ENCODE measurements at regions not wholly inside any gene's neighbourhood (a gene's known extent, or its start where the extent isn't known, plus 50 kb on each side); places are given as distances from the start of the nearest gene placed in this dataset.
"Not testable (repeated sequence)": the region's sequence is repeated elsewhere in the genome, so short reads cannot be mapped to it uniquely, and the experiment has no call there.

- Mint-ChIP-seq H3K9me3 (peaks cover 7% of the 10 kb centered on the region), H3K36me3 (peaks cover 5% of the 10 kb centered on the region), H3K4me1 (ENCODE audit: low read depth in 2 of 2) (no peaks in the 10 kb centered on the region), H3K4me3 (no peak overlapping the region), H3K27me3 (no peaks in the 10 kb centered on the region), H3K27ac (no peak overlapping the region)
- no peak for DNase-seq (ENCODE audit: low spot score)
- no peak for ATAC-seq
These were observed 630.8 kb downstream of the ANKRD7 start for GRCh38 chr7:118855290-118855689.

GRCh38 chr7:118858651-118859149, 634.2 kb downstream of the ANKRD7 start:
- no peak overlapping the region for H3K4me3 Mint-ChIP-seq
- H3K27ac Mint-ChIP-seq = no peak overlapping the region
- peaks cover 4% of the 10 kb centered on the region for H3K9me3 Mint-ChIP-seq
- H3K27me3 Mint-ChIP-seq = no peaks in the 10 kb centered on the region
- peaks cover 5% of the 10 kb centered on the region for H3K36me3 Mint-ChIP-seq
- H3K4me1 Mint-ChIP-seq (ENCODE audit: low read depth in 2 of 2) = no peaks in the 10 kb centered on the region
- ATAC-seq = no peak
- DNase-seq (ENCODE audit: low spot score) = peak; percentile 59

- Mint-ChIP-seq H3K36me3 (peaks cover 4% of the 10 kb centered on the region), H3K27ac (no peak overlapping the region), H3K9me3 (peaks cover 4% of the 10 kb centered on the region), H3K4me3 (no peak overlapping the region), H3K4me1 (ENCODE audit: low read depth in 2 of 2) (no peaks in the 10 kb centered on the region), H3K27me3 (no peaks in the 10 kb centered on the region)
- DNase-seq (ENCODE audit: low spot score) (no peak), ATAC-seq (no peak)
These were observed 637.1 kb downstream of the ANKRD7 start for GRCh38 chr7:118861581-118861980.

- Mint-ChIP-seq H3K4me1 (ENCODE audit: low read depth in 2 of 2) (no peaks in the 10 kb centered on the region), H3K27me3 (no peaks in the 10 kb centered on the region), H3K4me3 (no peak overlapping the region), H3K27ac (no peak overlapping the region), H3K36me3 (no peaks in the 10 kb centered on the region), H3K9me3 (no peaks in the 10 kb centered on the region)
- DNase-seq (ENCODE audit: low spot score) = no peak
- no peak for ATAC-seq
These were observed 638.2 kb downstream of the ANKRD7 start for GRCh38 chr7:118862740-118863139.

- no peak overlapping the region for H3K4me3 Mint-ChIP-seq
- H3K27me3 Mint-ChIP-seq = no peaks in the 10 kb centered on the region
- no peak overlapping the region for H3K27ac Mint-ChIP-seq
- H3K4me1 Mint-ChIP-seq (ENCODE audit: low read depth in 2 of 2) = no peaks in the 10 kb centered on the region
- ATAC-seq = no peak
- H3K36me3 Mint-ChIP-seq = no peaks in the 10 kb centered on the region
- H3K9me3 Mint-ChIP-seq = no peaks in the 10 kb centered on the region
- DNase-seq (ENCODE audit: low spot score) = no peak
These were observed 639.5 kb downstream of the ANKRD7 start for GRCh38 chr7:118863966-118864365.

GRCh38 chr7:118867860-118868259, 643.4 kb downstream of the ANKRD7 start:
- H3K4me1 Mint-ChIP-seq (ENCODE audit: low read depth in 2 of 2) = no peaks in the 10 kb centered on the region
- no peaks in the 10 kb centered on the region for H3K27me3 Mint-ChIP-seq
- H3K27ac Mint-ChIP-seq = no peak overlapping the region
- peaks cover 3% of the 10 kb centered on the region for H3K9me3 Mint-ChIP-seq
- no peaks in the 10 kb centered on the region for H3K36me3 Mint-ChIP-seq
- no peak overlapping the region for H3K4me3 Mint-ChIP-seq
- DNase-seq (ENCODE audit: low spot score) (no peak), ATAC-seq (no peak)

- not testable (repeated sequence) for ATAC-seq; H3K9me3 Mint-ChIP-seq; H3K4me3 Mint-ChIP-seq; H3K27ac Mint-ChIP-seq; H3K36me3 Mint-ChIP-seq; H3K27me3 Mint-ChIP-seq; H3K4me1 Mint-ChIP-seq (ENCODE audit: low read depth in 2 of 2); DNase-seq (ENCODE audit: low spot score)
These were observed 644.6 kb downstream of the ANKRD7 start for GRCh38 chr7:118869141-118869540.

- no peaks in the 10 kb centered on the region for H3K4me1 Mint-ChIP-seq (ENCODE audit: low read depth in 2 of 2)
- DNase-seq (ENCODE audit: low spot score) = no peak
- peaks cover 3% of the 10 kb centered on the region for H3K9me3 Mint-ChIP-seq
- H3K36me3 Mint-ChIP-seq = no peaks in the 10 kb centered on the region
- H3K27me3 Mint-ChIP-seq = no peaks in the 10 kb centered on the region
- ATAC-seq = no peak
- H3K27ac Mint-ChIP-seq = no peak overlapping the region
- no peak overlapping the region for H3K4me3 Mint-ChIP-seq
These were observed 645.7 kb downstream of the ANKRD7 start for GRCh38 chr7:118870187-118870586.

- no peak overlapping the region for H3K4me3 Mint-ChIP-seq
- no peak for DNase-seq (ENCODE audit: low spot score)
- H3K4me1 Mint-ChIP-seq (ENCODE audit: low read depth in 2 of 2) = no peaks in the 10 kb centered on the region
- H3K27me3 Mint-ChIP-seq = no peaks in the 10 kb centered on the region
- no peak for ATAC-seq
- H3K9me3 Mint-ChIP-seq = peaks cover 3% of the 10 kb centered on the region
- no peak overlapping the region for H3K27ac Mint-ChIP-seq
- no peaks in the 10 kb centered on the region for H3K36me3 Mint-ChIP-seq
These were observed 648.1 kb downstream of the ANKRD7 start for GRCh38 chr7:118872568-118872967.

- DNase-seq (ENCODE audit: low spot score) (no peak), ATAC-seq (no peak)
- Mint-ChIP-seq H3K9me3 (peaks cover 3% of the 10 kb centered on the region), H3K4me3 (no peak overlapping the region), H3K27ac (no peak overlapping the region), H3K36me3 (no peaks in the 10 kb centered on the region), H3K27me3 (no peaks in the 10 kb centered on the region), H3K4me1 (ENCODE audit: low read depth in 2 of 2) (no peaks in the 10 kb centered on the region)
These were observed 652.7 kb downstream of the ANKRD7 start for GRCh38 chr7:118877187-118877586.

GRCh38 chr7:118878336-118878735, 653.8 kb downstream of the ANKRD7 start:
- Mint-ChIP-seq H3K27me3 (no peaks in the 10 kb centered on the region), H3K27ac (no peak overlapping the region), H3K9me3 (peaks cover 3% of the 10 kb centered on the region), H3K4me1 (ENCODE audit: low read depth in 2 of 2) (no peaks in the 10 kb centered on the region), H3K4me3 (no peak overlapping the region), H3K36me3 (no peaks in the 10 kb centered on the region)
- ATAC-seq (no peak), DNase-seq (ENCODE audit: low spot score) (no peak)

GRCh38 chr7:118898284-118898683, 673.8 kb downstream of the ANKRD7 start:
- H3K27ac Mint-ChIP-seq = no peak overlapping the region
- no peak overlapping the region for H3K4me3 Mint-ChIP-seq
- no peaks in the 10 kb centered on the region for H3K36me3 Mint-ChIP-seq
- H3K27me3 Mint-ChIP-seq = no peaks in the 10 kb centered on the region
- DNase-seq (ENCODE audit: low spot score) (no peak), ATAC-seq (no peak)
- H3K9me3 Mint-ChIP-seq = peaks cover 3% of the 10 kb centered on the region
- H3K4me1 Mint-ChIP-seq (ENCODE audit: low read depth in 2 of 2) = no peaks in the 10 kb centered on the region

- ATAC-seq = no peak
- H3K4me3 Mint-ChIP-seq = no peak overlapping the region
These were observed 678.1 kb downstream of the ANKRD7 start for GRCh38 chr7:118902600-118902999.

GRCh38 chr7:118907911-118908527, 683.5 kb downstream of the ANKRD7 start:
- H3K9me3 Mint-ChIP-seq = peaks cover 6% of the 10 kb centered on the region
- no peaks in the 10 kb centered on the region for H3K4me1 Mint-ChIP-seq (ENCODE audit: low read depth in 2 of 2)
- DNase-seq (ENCODE audit: low spot score) = no peak
- no peaks in the 10 kb centered on the region for H3K27me3 Mint-ChIP-seq
- H3K27ac Mint-ChIP-seq = no peak overlapping the region
- no peak for ATAC-seq
- H3K36me3 Mint-ChIP-seq = no peaks in the 10 kb centered on the region
- no peak overlapping the region for H3K4me3 Mint-ChIP-seq

More at GRCh38 chr7:118902600-118902999, 678.1 kb downstream of the ANKRD7 start:
- peaks cover 3% of the 10 kb centered on the region for H3K9me3 Mint-ChIP-seq
- no peak for DNase-seq (ENCODE audit: low spot score)
- no peaks in the 10 kb centered on the region for H3K27me3 Mint-ChIP-seq
- no peaks in the 10 kb centered on the region for H3K4me1 Mint-ChIP-seq (ENCODE audit: low read depth in 2 of 2)
- H3K27ac Mint-ChIP-seq = no peak overlapping the region
- no peaks in the 10 kb centered on the region for H3K36me3 Mint-ChIP-seq

GRCh38 chr7:118916120-118916519, 691.6 kb downstream of the ANKRD7 start:
- H3K4me3 Mint-ChIP-seq, H3K36me3 Mint-ChIP-seq, ATAC-seq: not testable (repeated sequence)

More at GRCh38 chr7:118916120-118916519, 691.6 kb downstream of the ANKRD7 start:
- not testable (repeated sequence) for H3K27ac Mint-ChIP-seq; DNase-seq (ENCODE audit: low spot score); H3K4me1 Mint-ChIP-seq (ENCODE audit: low read depth in 2 of 2); H3K27me3 Mint-ChIP-seq; H3K9me3 Mint-ChIP-seq

Data from natural killer cell treated with Interleukin-12 subunit alpha and Interleukin-12 subunit beta and Interleukin-15 and Interleukin-18, amount 100 ng/mL, for 72 hours (primary cell).